ENCODE measurements at regions not wholly inside any gene's neighbourhood (a gene's known extent, or its start where the extent isn't known, plus 50 kb on each side); places are given as distances from the start of the nearest gene placed in this dataset.
"Not testable (repeated sequence)": the region's sequence is repeated elsewhere in the genome, so short reads cannot be mapped to it uniquely, and the experiment has no call there.

DNA sequence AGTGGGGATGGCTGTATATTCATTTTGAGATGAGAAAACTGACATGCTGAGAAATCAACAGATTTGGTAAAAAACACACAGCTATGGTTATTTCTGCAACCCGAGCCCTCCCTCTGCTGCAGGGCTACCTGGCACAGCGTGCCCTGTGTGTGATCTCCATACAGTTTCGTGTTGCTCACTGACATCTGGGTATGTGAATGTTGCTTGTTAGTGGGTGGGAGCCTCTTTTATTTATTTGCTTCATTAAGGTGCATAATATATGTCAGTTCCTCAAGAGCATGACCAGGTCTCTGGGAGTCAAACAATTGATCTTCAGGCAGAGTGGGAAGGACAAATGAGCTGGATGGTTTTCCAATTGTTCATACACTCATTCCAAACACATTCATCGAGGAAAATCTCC, 139.1 kb upstream of the FHL2 start:
- peaks cover 38% of the 10 kb centered on the region for H3K27me3 Mint-ChIP-seq (ENCODE audit: insufficient read depth, unreplicated experiment)
- no peak overlapping the region for H3K4me3 Mint-ChIP-seq (ENCODE audit: unreplicated experiment)
- CTCF ChIA-PET: interaction anchor here (0.7 to 1.5 kb wide), 4 partner anchors 17 to 193 kb away, joined by 3 to 6 read pairs (median 4); no protein-coding TSS in a partner anchor
- TF ChIP-seq, protein P1, sequence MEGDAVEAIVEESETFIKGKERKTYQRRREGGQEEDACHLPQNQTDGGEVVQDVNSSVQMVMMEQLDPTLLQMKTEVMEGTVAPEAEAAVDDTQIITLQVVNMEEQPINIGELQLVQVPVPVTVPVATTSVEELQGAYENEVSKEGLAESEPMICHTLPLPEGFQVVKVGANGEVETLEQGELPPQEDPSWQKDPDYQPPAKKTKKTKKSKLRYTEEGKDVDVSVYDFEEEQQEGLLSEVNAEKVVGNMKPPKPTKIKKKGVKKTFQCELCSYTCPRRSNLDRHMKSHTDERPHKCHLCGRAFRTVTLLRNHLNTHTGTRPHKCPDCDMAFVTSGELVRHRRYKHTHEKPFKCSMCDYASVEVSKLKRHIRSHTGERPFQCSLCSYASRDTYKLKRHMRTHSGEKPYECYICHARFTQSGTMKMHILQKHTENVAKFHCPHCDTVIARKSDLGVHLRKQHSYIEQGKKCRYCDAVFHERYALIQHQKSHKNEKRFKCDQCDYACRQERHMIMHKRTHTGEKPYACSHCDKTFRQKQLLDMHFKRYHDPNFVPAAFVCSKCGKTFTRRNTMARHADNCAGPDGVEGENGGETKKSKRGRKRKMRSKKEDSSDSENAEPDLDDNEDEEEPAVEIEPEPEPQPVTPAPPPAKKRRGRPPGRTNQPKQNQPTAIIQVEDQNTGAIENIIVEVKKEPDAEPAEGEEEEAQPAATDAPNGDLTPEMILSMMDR (IDR thresholded peaks at IDR 0.05; ENCODE audit: unreplicated experiment): no peak
- H3K4me1 Mint-ChIP-seq (ENCODE audit: insufficient read depth, unreplicated experiment): peaks cover 5% of the 10 kb centered on the region
- no peak for DNase-seq (ENCODE audit: unreplicated experiment)
- POLR2A ChIA-PET: interaction anchor here (0.8 to 1.0 kb wide), 2 partner anchors 14 to 200 kb away, joined by 3 to 4 read pairs; partner anchors contain the start of gene C2orf49
- H3K36me3 Mint-ChIP-seq (ENCODE audit: insufficient read depth, unreplicated experiment): no peaks in the 10 kb centered on the region
- no peak overlapping the region for H3K27ac Mint-ChIP-seq (ENCODE audit: low read depth, unreplicated experiment)
- BruUV-seq (replicated peaks): no TSS peak
- no peaks in the 10 kb centered on the region for H3K9me3 Mint-ChIP-seq (ENCODE audit: unreplicated experiment)
- intact Hi-C loops (cut with micrococcal nuclease): no loop called here

DNA sequence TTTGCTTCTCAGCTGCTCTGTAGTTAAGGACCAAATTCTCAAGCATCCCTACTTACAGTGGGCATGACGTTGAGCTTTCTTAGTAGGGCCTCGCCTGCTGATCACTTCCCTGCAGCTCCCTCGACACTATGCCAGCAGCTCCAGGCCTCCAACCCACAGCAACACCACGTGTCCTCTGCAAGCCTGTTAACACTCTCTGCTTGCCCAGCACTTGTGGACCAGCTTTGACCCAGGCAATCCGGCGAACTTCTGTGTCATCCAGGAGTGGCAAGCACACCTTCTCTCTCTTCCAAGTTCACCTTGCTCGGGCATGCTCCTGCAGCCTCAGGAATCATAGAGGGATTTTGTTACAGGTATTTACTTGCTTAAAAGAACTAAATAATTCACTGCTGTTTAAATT, 138.6 kb upstream of the FHL2 start:
- no peaks in the 10 kb centered on the region for H3K9me3 Mint-ChIP-seq (ENCODE audit: unreplicated experiment)
- H3K27ac Mint-ChIP-seq (ENCODE audit: low read depth, unreplicated experiment): no peak overlapping the region
- TF ChIP-seq, protein P1 (IDR thresholded peaks at IDR 0.05; ENCODE audit: unreplicated experiment): no peak
- no peak overlapping the region for H3K4me3 Mint-ChIP-seq (ENCODE audit: unreplicated experiment)
- BruUV-seq (replicated peaks): no TSS peak
- DNase-seq (ENCODE audit: unreplicated experiment): no peak
- CTCF ChIA-PET: interaction anchor here (0.6 to 1.5 kb wide), 5 partner anchors 16 to 193 kb away, joined by 3 to 6 read pairs (median 5); no protein-coding TSS in a partner anchor
- POLR2A ChIA-PET: interaction anchor here (1.0 kb wide), 1 partner anchor 200 kb away, joined by 4 read pairs; the partner anchor contains the start of gene C2orf49
- H3K27me3 Mint-ChIP-seq (ENCODE audit: insufficient read depth, unreplicated experiment): peaks cover 38% of the 10 kb centered on the region
- intact Hi-C loops (cut with micrococcal nuclease): no loop called here
- H3K36me3 Mint-ChIP-seq (ENCODE audit: insufficient read depth, unreplicated experiment): no peaks in the 10 kb centered on the region
- peaks cover 5% of the 10 kb centered on the region for H3K4me1 Mint-ChIP-seq (ENCODE audit: insufficient read depth, unreplicated experiment)

DNA sequence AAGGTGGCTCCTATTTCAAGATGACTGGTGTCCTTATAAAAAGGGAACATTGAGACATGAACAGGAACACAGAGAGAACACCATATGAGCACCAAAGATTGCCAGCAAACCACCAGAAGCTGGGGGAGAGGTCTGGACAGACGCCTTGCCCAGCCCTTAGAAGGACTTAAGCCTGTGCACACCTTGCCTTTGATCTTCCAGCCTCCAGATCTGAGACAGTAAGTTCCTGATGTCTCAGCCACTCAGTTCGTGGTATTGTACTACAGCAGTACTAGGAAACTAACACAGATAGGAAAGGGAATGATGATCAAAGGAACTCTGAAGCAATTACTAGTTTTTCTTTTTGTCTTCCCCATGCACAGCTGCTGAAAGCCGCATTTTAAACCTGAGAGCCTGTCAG, 137.3 kb upstream of the FHL2 start:
- H3K4me3 Mint-ChIP-seq (ENCODE audit: unreplicated experiment): no peak overlapping the region
- ChIA-PET CTCF (interaction anchor here (0.5 to 1.3 kb wide), 5 partner anchors 8 to 83 kb away, joined by 3 to 7 read pairs (median 3); no protein-coding TSS in a partner anchor), POLR2A (no interaction called here)
- H3K36me3 Mint-ChIP-seq (ENCODE audit: insufficient read depth, unreplicated experiment): no peaks in the 10 kb centered on the region
- TF ChIP-seq, protein P1 (IDR thresholded peaks at IDR 0.05; ENCODE audit: unreplicated experiment): no peak
- no TSS peak for BruUV-seq (replicated peaks)
- H3K27me3 Mint-ChIP-seq (ENCODE audit: insufficient read depth, unreplicated experiment): peaks cover 38% of the 10 kb centered on the region
- no peak for DNase-seq (ENCODE audit: unreplicated experiment)
- H3K9me3 Mint-ChIP-seq (ENCODE audit: unreplicated experiment): no peaks in the 10 kb centered on the region
- no peak overlapping the region for H3K27ac Mint-ChIP-seq (ENCODE audit: low read depth, unreplicated experiment)
- intact Hi-C loops (cut with micrococcal nuclease): no loop called here
- H3K4me1 Mint-ChIP-seq (ENCODE audit: insufficient read depth, unreplicated experiment): peaks cover 5% of the 10 kb centered on the region

DNA sequence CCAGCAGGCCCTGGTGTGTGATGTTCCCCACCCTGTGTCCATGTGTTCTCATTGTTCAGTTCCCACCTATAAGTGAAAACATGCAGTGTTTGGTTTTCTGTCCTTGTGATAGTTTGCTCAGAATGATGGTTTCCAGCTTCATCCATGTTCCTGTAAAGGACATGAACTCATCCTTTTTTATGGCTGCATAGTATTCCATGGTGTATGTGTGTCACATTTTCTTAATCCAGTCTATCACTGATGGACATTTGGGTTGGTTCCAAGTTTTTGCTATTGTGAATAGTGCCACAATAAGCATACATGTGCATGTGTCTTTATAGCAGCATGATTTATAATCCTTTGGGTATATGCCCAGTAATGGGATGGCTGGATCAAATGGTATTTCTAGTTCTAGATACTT, 130.4 kb upstream of the FHL2 start:
- CTCF ChIA-PET; H3K4me1 Mint-ChIP-seq (ENCODE audit: insufficient read depth, unreplicated experiment); H3K27me3 Mint-ChIP-seq (ENCODE audit: insufficient read depth, unreplicated experiment); H3K36me3 Mint-ChIP-seq (ENCODE audit: insufficient read depth, unreplicated experiment); H3K27ac Mint-ChIP-seq (ENCODE audit: low read depth, unreplicated experiment); H3K9me3 Mint-ChIP-seq (ENCODE audit: unreplicated experiment); H3K4me3 Mint-ChIP-seq (ENCODE audit: unreplicated experiment); POLR2A ChIA-PET; BruUV-seq (replicated peaks); DNase-seq (ENCODE audit: unreplicated experiment); intact Hi-C loops (cut with micrococcal nuclease): not testable (repeated sequence)
